Ectodermal cell (in vitro differentiated cells): ENCODE measurements at regions not wholly inside any gene's neighbourhood (a gene's known extent, or its start where the extent isn't known, plus 50 kb on each side); places are given as distances from the start of the nearest gene placed in this dataset.

ENCODE experiments used
- H3K27ac ChIP-seq: 2 replicates; pipeline ENCODE4 v1.7.0; 2013; ENCODE audit warnings: mild to moderate bottlenecking, low read depth, low read length; ENCODE audit not compliant: insufficient read depth, poor library complexity, severe bottlenecking
- H3K27me3 ChIP-seq: 2 replicates; pipeline ENCODE4 v1.7.0; 2013; ENCODE audit warnings: mild to moderate bottlenecking, low read length; ENCODE audit not compliant: insufficient read depth, control insufficient read depth, poor library complexity, severe bottlenecking
- H3K36me3 ChIP-seq: one replicate; pipeline ENCODE4 v1.7.0; 2013; ENCODE audit warnings: low read length; ENCODE audit not compliant: control insufficient read depth, insufficient read depth
- H3K4me1 ChIP-seq: one replicate; pipeline ENCODE4 v1.7.0; 2013; ENCODE audit warnings: low read length; ENCODE audit not compliant: control insufficient read depth, insufficient read depth
- H3K4me3 ChIP-seq: 2 replicates; pipeline ENCODE4 v1.7.0; 2013; ENCODE audit warnings: low read depth, low read length, control low read depth; ENCODE audit not compliant: insufficient read depth
- H3K9me3 ChIP-seq: 2 replicates; pipeline ENCODE4 v1.7.0; 2013; ENCODE audit warnings: mild to moderate bottlenecking, low read length, moderate library complexity; ENCODE audit not compliant: control insufficient read depth
- WGBS, 2 experiments: methylation state at CpG; one replicate each; pipeline ENCODE4 v1.1.7; 2013; ENCODE audit warnings: missing lambda C conversion rate in 2 of 2; 5-methylcytosine and 5-hydroxymethylcytosine counted together

- H3K4me1 ChIP-seq = no peaks in the 10 kb centered on the region
- H3K27me3 ChIP-seq = no peaks in the 10 kb centered on the region
- no peaks in the 10 kb centered on the region for H3K9me3 ChIP-seq
- H3K36me3 ChIP-seq = no peaks in the 10 kb centered on the region
- 94 to 96% methylated on average over 8 of the region's 8 CpGs for WGBS, 2 experiments
- no peak overlapping the region for H3K4me3 ChIP-seq
- H3K27ac ChIP-seq = no peak overlapping the region
These were observed 491.6 kb downstream of the MIAT start for GRCh38 chr22:27148886-27149470.

- Histone ChIP-seq H3K36me3 (no peaks in the 10 kb centered on the region), H3K9me3 (no peaks in the 10 kb centered on the region), H3K27me3 (no peaks in the 10 kb centered on the region), H3K4me3 (no peak overlapping the region), H3K4me1 (no peaks in the 10 kb centered on the region), H3K27ac (no peak overlapping the region)
- WGBS, 2 experiments = 93 to 96% methylated on average over 12 of the region's 12 CpGs
These were observed 492.6 kb downstream of the MIAT start for GRCh38 chr22:27149921-27150543.

- H3K36me3 ChIP-seq = no peaks in the 10 kb centered on the region
- 89 to 93% methylated on average over 8 of the region's 8 CpGs for WGBS, 2 experiments
- H3K9me3 ChIP-seq = no peaks in the 10 kb centered on the region
- no peaks in the 10 kb centered on the region for H3K27me3 ChIP-seq
- H3K4me1 ChIP-seq = no peaks in the 10 kb centered on the region
- H3K4me3 ChIP-seq = no peak overlapping the region
- H3K27ac ChIP-seq = no peak overlapping the region
These were observed 493.2 kb downstream of the MIAT start for GRCh38 chr22:27150544-27150941.

GRCh38 chr22:27151407-27151806, 494.0 kb downstream of the MIAT start:
- no peak overlapping the region for H3K27ac ChIP-seq
- no peak overlapping the region for H3K4me3 ChIP-seq

GRCh38 chr22:27152033-27152432, 494.6 kb downstream of the MIAT start:
- H3K9me3 ChIP-seq = no peaks in the 10 kb centered on the region
- H3K36me3 ChIP-seq = no peaks in the 10 kb centered on the region
- H3K4me3 ChIP-seq = no peak overlapping the region
- WGBS, 2 experiments = 97 to 99% methylated on average over 2 of the region's 2 CpGs
- no peaks in the 10 kb centered on the region for H3K4me1 ChIP-seq
- no peaks in the 10 kb centered on the region for H3K27me3 ChIP-seq
- no peak overlapping the region for H3K27ac ChIP-seq

More at GRCh38 chr22:27151407-27151806, 494.0 kb downstream of the MIAT start:
- no peaks in the 10 kb centered on the region for H3K36me3 ChIP-seq
- no peaks in the 10 kb centered on the region for H3K4me1 ChIP-seq
- H3K27me3 ChIP-seq = no peaks in the 10 kb centered on the region
- no peaks in the 10 kb centered on the region for H3K9me3 ChIP-seq
- WGBS, 2 experiments = 47 to 54% methylated on average over 2 of the region's 2 CpGs

- H3K4me1 ChIP-seq = no peaks in the 10 kb centered on the region
- no peak overlapping the region for H3K4me3 ChIP-seq
- no peaks in the 10 kb centered on the region for H3K9me3 ChIP-seq
- H3K36me3 ChIP-seq = no peaks in the 10 kb centered on the region
- no peak overlapping the region for H3K27ac ChIP-seq
- WGBS, 2 experiments = 88% methylated on average over 1 of the region's 2 CpGs; no CpG with 5 or more reads in 1 of the 2 experiments
- no peaks in the 10 kb centered on the region for H3K27me3 ChIP-seq
These were observed 495.5 kb downstream of the MIAT start for GRCh38 chr22:27152883-27153282.

GRCh38 chr22:27153386-27153785, 496.0 kb downstream of the MIAT start:
- Histone ChIP-seq H3K4me1 (no peaks in the 10 kb centered on the region), H3K36me3 (no peaks in the 10 kb centered on the region), H3K27ac (no peak overlapping the region), H3K27me3 (no peaks in the 10 kb centered on the region), H3K9me3 (no peaks in the 10 kb centered on the region), H3K4me3 (no peak overlapping the region)
- WGBS, 2 experiments = 94% methylated on average over 4 of the region's 4 CpGs

GRCh38 chr22:27154717-27155116, 497.3 kb downstream of the MIAT start:
- 92 to 95% methylated on average over 12 of the region's 12 CpGs for whole genome bisulfite sequencing, 2 experiments
- Histone ChIP-seq H3K4me3 (no peak overlapping the region), H3K27me3 (no peaks in the 10 kb centered on the region)

GRCh38 chr22:27156821-27157489, 499.6 kb downstream of the MIAT start:
- Histone ChIP-seq H3K4me3 (no peak overlapping the region), H3K27me3 (no peaks in the 10 kb centered on the region), H3K4me1 (peaks cover 7% of the 10 kb centered on the region), H3K9me3 (no peaks in the 10 kb centered on the region), H3K36me3 (no peaks in the 10 kb centered on the region), H3K27ac (no peak overlapping the region)
- WGBS, 2 experiments = 91 to 95% methylated on average over 8 of the region's 8 CpGs

More at GRCh38 chr22:27154717-27155116, 497.3 kb downstream of the MIAT start:
- peaks cover under 1% of the 10 kb centered on the region for H3K4me1 ChIP-seq
- no peaks in the 10 kb centered on the region for H3K36me3 ChIP-seq
- H3K9me3 ChIP-seq = no peaks in the 10 kb centered on the region
- H3K27ac ChIP-seq = no peak overlapping the region

GRCh38 chr22:27157666-27158370, 500.4 kb downstream of the MIAT start:
- Histone ChIP-seq H3K27ac (no peak overlapping the region), H3K27me3 (peaks cover 3% of the 10 kb centered on the region), H3K4me1 (peaks cover 7% of the 10 kb centered on the region), H3K36me3 (no peaks in the 10 kb centered on the region), H3K4me3 (no peak overlapping the region), H3K9me3 (no peaks in the 10 kb centered on the region)
- WGBS, 2 experiments = 85 to 89% methylated on average over 10 to 11 of the region's 13 CpGs
